Adipose tissue (tissue), 3 donors: ENCODE measurements at regions not wholly inside any gene's neighbourhood (a gene's known extent, or its start where the extent isn't known, plus 50 kb on each side); places are given as distances from the start of the nearest gene placed in this dataset.
"Not testable (repeated sequence)": the region's sequence is repeated elsewhere in the genome, so short reads cannot be mapped to it uniquely, and the experiment has no call there.

Experiments
- H3K27ac ChIP-seq: one replicate; pipeline ENCODE4 v1.5.1; 2013; ENCODE audit warnings: low read depth, low read length
- WGBS, 3 donors: extraction: QIAGEN DNeasy Blood & Tissue Kit; methylation state at CpG; one replicate each; pipeline ENCODE4 v1.1.7; 2013; 5-methylcytosine and 5-hydroxymethylcytosine counted together
- donor health status: healthy with polysubstance abuse.
- donor health status: Bipolar disorder and iron deficiency.
- donor health status: healthy.

- no peak overlapping the region for H3K27ac ChIP-seq
- 54 to 87% (median 87%) methylated on average over 10 of the region's 10 CpGs for WGBS, 3 donors
These were observed 147.3 kb upstream of the SPRED2 start for GRCh38 chr2:65579506-65580235.

GRCh38 chr2:65577654-65578053, 145.3 kb upstream of the SPRED2 start:
- no peak overlapping the region for H3K27ac ChIP-seq
- WGBS, 3 donors: 87 to 95% (median 94%) methylated on average over 5 of the region's 5 CpGs

GRCh38 chr2:65576861-65577601, 144.6 kb upstream of the SPRED2 start:
- no peak overlapping the region for H3K27ac ChIP-seq
- WGBS, 3 donors: 63 to 78% (median 65%) methylated on average over 12 of the region's 12 CpGs

GRCh38 chr2:65576278-65576677, 143.9 kb upstream of the SPRED2 start:
- H3K27ac ChIP-seq: no peak overlapping the region
- 73 to 91% (median 88%) methylated on average over 1 of the region's 1 CpG for WGBS, 3 donors

- no peak overlapping the region for H3K27ac ChIP-seq
- WGBS, 3 donors: 34 to 76% (median 39%) methylated on average over 4 of the region's 4 CpGs
These were observed 142.6 kb upstream of the SPRED2 start for GRCh38 chr2:65574993-65575392.

- not testable (repeated sequence) for H3K27ac ChIP-seq
- 68 to 85% (median 80%) methylated on average over 4 of the region's 4 CpGs for WGBS, 3 donors
These were observed 136.4 kb upstream of the SPRED2 start for GRCh38 chr2:65568656-65569440.

- 35 to 56% (median 44%) methylated on average over 9 of the region's 9 CpGs for WGBS, 3 donors
- no peak overlapping the region for H3K27ac ChIP-seq
These were observed 134.2 kb upstream of the SPRED2 start for GRCh38 chr2:65566617-65567016.

GRCh38 chr2:65565681-65566080, 133.3 kb upstream of the SPRED2 start:
- 70 to 85% (median 74%) methylated on average over 8 of the region's 8 CpGs for WGBS, 3 donors
- H3K27ac ChIP-seq: no peak overlapping the region

GRCh38 chr2:65564299-65564698, 131.9 kb upstream of the SPRED2 start:
- 93 to 98% (median 93%) methylated on average over 4 of the region's 4 CpGs for WGBS, 3 donors
- no peak overlapping the region for H3K27ac ChIP-seq

- WGBS, 3 donors: 71 to 79% (median 77%) methylated on average over 3 of the region's 3 CpGs
- H3K27ac ChIP-seq: no peak overlapping the region
These were observed 130.5 kb upstream of the SPRED2 start for GRCh38 chr2:65562890-65563289.

- no peak overlapping the region for H3K27ac ChIP-seq
- 73 to 84% (median 73%) methylated on average over 9 of the region's 9 CpGs for WGBS, 3 donors
These were observed 126.3 kb upstream of the SPRED2 start for GRCh38 chr2:65558743-65559142.

- WGBS, 3 donors: 86 to 96% (median 92%) methylated on average over 5 of the region's 5 CpGs
These were observed 125.5 kb upstream of the SPRED2 start for GRCh38 chr2:65557616-65558573.

GRCh38 chr2:65554765-65555591, 122.6 kb upstream of the SPRED2 start:
- 56 to 62% (median 59%) methylated on average over 9 of the region's 9 CpGs for WGBS, 3 donors
- H3K27ac ChIP-seq: no peak overlapping the region

More at GRCh38 chr2:65557616-65558573, 125.5 kb upstream of the SPRED2 start:
- H3K27ac ChIP-seq: no peak overlapping the region

GRCh38 chr2:65553504-65554074, 121.2 kb upstream of the SPRED2 start:
- no peak overlapping the region for H3K27ac ChIP-seq
- 53 to 64% (median 58%) methylated on average over 10 of the region's 10 CpGs for WGBS, 3 donors

- WGBS, 3 donors: 82 to 91% (median 89%) methylated on average over 7 of the region's 7 CpGs
- no peak overlapping the region for H3K27ac ChIP-seq
These were observed 119.1 kb upstream of the SPRED2 start for GRCh38 chr2:65551528-65551927.

GRCh38 chr2:65550246-65550645, 117.8 kb upstream of the SPRED2 start:
- no peak overlapping the region for H3K27ac ChIP-seq
- 66 to 71% (median 68%) methylated on average over 7 of the region's 7 CpGs for WGBS, 3 donors

GRCh38 chr2:65549631-65550030, 117.2 kb upstream of the SPRED2 start:
- WGBS, 3 donors: 88 to 95% (median 94%) methylated on average over 4 of the region's 4 CpGs
- H3K27ac ChIP-seq: no peak overlapping the region
